GM19239 (cell line): ENCODE measurements at regions not wholly inside any gene's neighbourhood (a gene's known extent, or its start where the extent isn't known, plus 50 kb on each side); places are given as distances from the start of the nearest gene placed in this dataset.
"Not testable (repeated sequence)": the region's sequence is repeated elsewhere in the genome, so short reads cannot be mapped to it uniquely, and the experiment has no call there.

Source experiments
- DNase-seq: peaks from one replicate; pipeline ENCODE4 v3.0.0; 2011; ENCODE audit warnings: low spot score; ENCODE audit not compliant: insufficient read length
- FAIRE-seq: peaks from 2 replicates; lab custom pipeline; 2011; peaks lifted over from hg19 to GRCh38; lab: Jason Lieb, UNC

GRCh38 chr13:86253497-86253896 lies 454.3 kb upstream of the SLITRK6 start:
- FAIRE-seq, DNase-seq: not testable (repeated sequence)

- not testable (repeated sequence) for DNase-seq, FAIRE-seq
These were observed 456.6 kb upstream of the SLITRK6 start for GRCh38 chr13:86255820-86256219.

- no peak for FAIRE-seq
- no peak for DNase-seq
These were observed 470.3 kb upstream of the SLITRK6 start for GRCh38 chr13:86269511-86269910.

GRCh38 chr13:86282442-86282841 lies 483.2 kb upstream of the SLITRK6 start:
- no peak for DNase-seq
- no peak for FAIRE-seq

GRCh38 chr13:86283031-86283430 lies 483.8 kb upstream of the SLITRK6 start:
- DNase-seq: no peak
- no peak for FAIRE-seq

GRCh38 chr13:86298725-86299124 lies 499.5 kb upstream of the SLITRK6 start:
- no peak for DNase-seq
- no peak for FAIRE-seq

- DNase-seq: no peak
These were observed 499.9 kb upstream of the SLITRK6 start for GRCh38 chr13:86299128-86299527.

GRCh38 chr13:86309881-86310280 lies 510.7 kb upstream of the SLITRK6 start:
- FAIRE-seq: no peak
- DNase-seq: no peak

More at GRCh38 chr13:86299128-86299527, 499.9 kb upstream of the SLITRK6 start:
- no peak for FAIRE-seq

GRCh38 chr13:86313421-86313820 lies 514.2 kb upstream of the SLITRK6 start:
- no peak for DNase-seq
- FAIRE-seq: no peak

- FAIRE-seq: no peak
These were observed 519.2 kb upstream of the SLITRK6 start for GRCh38 chr13:86318450-86318849.

GRCh38 chr13:86324191-86324590 lies 525.0 kb upstream of the SLITRK6 start:
- no peak for FAIRE-seq

More at GRCh38 chr13:86318450-86318849, 519.2 kb upstream of the SLITRK6 start:
- no peak for DNase-seq

GRCh38 chr13:86355301-86355700 lies 556.1 kb upstream of the SLITRK6 start:
- DNase-seq (no peak), FAIRE-seq (no peak)

More at GRCh38 chr13:86324191-86324590, 525.0 kb upstream of the SLITRK6 start:
- DNase-seq: no peak

- FAIRE-seq (no peak), DNase-seq (no peak)
These were observed 557.9 kb upstream of the SLITRK6 start for GRCh38 chr13:86357106-86357505.

- not testable (repeated sequence) for FAIRE-seq, DNase-seq
These were observed 564.5 kb upstream of the SLITRK6 start for GRCh38 chr13:86363749-86364148.

- FAIRE-seq: no peak
- no peak for DNase-seq
These were observed 569.7 kb upstream of the SLITRK6 start for GRCh38 chr13:86368924-86369323.

- FAIRE-seq (no peak), DNase-seq (no peak)
These were observed 578.2 kb upstream of the SLITRK6 start for GRCh38 chr13:86377451-86377850.

- DNase-seq (no peak), FAIRE-seq (no peak)
These were observed 579.4 kb upstream of the SLITRK6 start for GRCh38 chr13:86378628-86379027.

GRCh38 chr13:86383151-86383550 lies 583.9 kb upstream of the SLITRK6 start:
- no peak for DNase-seq
- FAIRE-seq: no peak

- DNase-seq (no peak), FAIRE-seq (no peak)
These were observed 584.3 kb upstream of the SLITRK6 start for GRCh38 chr13:86383561-86383960.

GRCh38 chr13:86397635-86398034 lies 598.4 kb upstream of the SLITRK6 start:
- DNase-seq: no peak
- FAIRE-seq: no peak

- no peak for DNase-seq
- FAIRE-seq: no peak
These were observed 600.4 kb upstream of the SLITRK6 start for GRCh38 chr13:86399572-86399971.

- FAIRE-seq: no peak
- DNase-seq: no peak
These were observed 603.3 kb upstream of the SLITRK6 start for GRCh38 chr13:86402500-86402899.

GRCh38 chr13:86403181-86403580 lies 604.0 kb upstream of the SLITRK6 start:
- DNase-seq (no peak), FAIRE-seq (no peak)
